ENCODE measurements at regions not wholly inside any gene's neighbourhood (a gene's known extent, or its start where the extent isn't known, plus 50 kb on each side); places are given as distances from the start of the nearest gene placed in this dataset.

- H3K4me3 ChIP-seq (ENCODE audit: low read depth, low read length): no peak overlapping the region
- no peaks in the 10 kb centered on the region for H3K36me3 ChIP-seq (ENCODE audit: control insufficient read depth, insufficient read depth, low read length)
- TF ChIP-seq CTCF (IDR thresholded peaks at IDR 0.05; ENCODE audit: insufficient read depth, low read length, poor library complexity, severe bottlenecking): no peak
- no peak for DNase-seq (ENCODE audit: low read depth)
- no peaks in the 10 kb centered on the region for H3K27me3 ChIP-seq (ENCODE audit: control insufficient read depth, insufficient read depth, low read length)
Observed at GRCh38 chr3:75014008-75014407, 399.5 kb upstream of the CNTN3 start.

GRCh38 chr3:75015280-75015679 lies 400.8 kb upstream of the CNTN3 start:
- H3K4me3 ChIP-seq (ENCODE audit: low read depth, low read length): no peak overlapping the region
- H3K36me3 ChIP-seq (ENCODE audit: control insufficient read depth, insufficient read depth, low read length): no peaks in the 10 kb centered on the region
- TF ChIP-seq CTCF (IDR thresholded peaks at IDR 0.05; ENCODE audit: insufficient read depth, low read length, poor library complexity, severe bottlenecking): no peak
- H3K27me3 ChIP-seq (ENCODE audit: control insufficient read depth, insufficient read depth, low read length): no peaks in the 10 kb centered on the region
- no peak for DNase-seq (ENCODE audit: low read depth)

GRCh38 chr3:75035146-75035545 lies 420.7 kb upstream of the CNTN3 start:
- Histone ChIP-seq H3K27me3 (ENCODE audit: control insufficient read depth, insufficient read depth, low read length) (no peaks in the 10 kb centered on the region), H3K36me3 (ENCODE audit: control insufficient read depth, insufficient read depth, low read length) (no peaks in the 10 kb centered on the region), H3K4me3 (ENCODE audit: low read depth, low read length) (no peak overlapping the region)
- DNase-seq (ENCODE audit: low read depth): no peak
- TF ChIP-seq CTCF (IDR thresholded peaks at IDR 0.05; ENCODE audit: insufficient read depth, low read length, poor library complexity, severe bottlenecking): no peak

GRCh38 chr3:75042941-75043340 lies 428.5 kb upstream of the CNTN3 start:
- H3K27me3 ChIP-seq (ENCODE audit: control insufficient read depth, insufficient read depth, low read length): no peaks in the 10 kb centered on the region
- TF ChIP-seq CTCF (IDR thresholded peaks at IDR 0.05; ENCODE audit: insufficient read depth, low read length, poor library complexity, severe bottlenecking): no peak
- DNase-seq (ENCODE audit: low read depth): no peak
- no peak overlapping the region for H3K4me3 ChIP-seq (ENCODE audit: low read depth, low read length)
- H3K36me3 ChIP-seq (ENCODE audit: control insufficient read depth, insufficient read depth, low read length): no peaks in the 10 kb centered on the region

- TF ChIP-seq CTCF (IDR thresholded peaks at IDR 0.05; ENCODE audit: insufficient read depth, low read length, poor library complexity, severe bottlenecking): no peak
- no peak overlapping the region for H3K4me3 ChIP-seq (ENCODE audit: low read depth, low read length)
- no peaks in the 10 kb centered on the region for H3K27me3 ChIP-seq (ENCODE audit: control insufficient read depth, insufficient read depth, low read length)
- DNase-seq (ENCODE audit: low read depth): no peak
- no peaks in the 10 kb centered on the region for H3K36me3 ChIP-seq (ENCODE audit: control insufficient read depth, insufficient read depth, low read length)
Observed at GRCh38 chr3:75048650-75049049, 434.2 kb upstream of the CNTN3 start.

- no peak for DNase-seq (ENCODE audit: low read depth)
- TF ChIP-seq CTCF (IDR thresholded peaks at IDR 0.05; ENCODE audit: insufficient read depth, low read length, poor library complexity, severe bottlenecking): no peak
- no peaks in the 10 kb centered on the region for H3K36me3 ChIP-seq (ENCODE audit: control insufficient read depth, insufficient read depth, low read length)
Observed at GRCh38 chr3:75049533-75049932, 435.1 kb upstream of the CNTN3 start.

More at GRCh38 chr3:75049533-75049932, 435.1 kb upstream of the CNTN3 start:
- Histone ChIP-seq H3K27me3 (ENCODE audit: control insufficient read depth, insufficient read depth, low read length) (no peaks in the 10 kb centered on the region), H3K4me3 (ENCODE audit: low read depth, low read length) (no peak overlapping the region)
